Hepatocyte (in vitro differentiated cells): ENCODE measurements at regions not wholly inside any gene's neighbourhood (a gene's known extent, or its start where the extent isn't known, plus 50 kb on each side); places are given as distances from the start of the nearest gene placed in this dataset.

Experiments
- CTCF ChIP-seq: fragments of 200-600 bp; sonication (generic); IDR thresholded peaks from 2 replicates; pipeline ENCODE4 v1.5.1; 2016; ENCODE audit warnings: antibody characterized with exemption, mild to moderate bottlenecking; ENCODE audit not compliant: poor library complexity
- EZH2 ChIP-seq: fragments of 200-600 bp; sonication (generic); IDR thresholded peaks from 2 replicates; pipeline ENCODE4 v1.6.1; 2016; ENCODE audit warnings: antibody characterized with exemption, mild to moderate bottlenecking, borderline replicate concordance
- EZH2phosphoT487 ChIP-seq: fragments of 200-600 bp; sonication (generic); IDR thresholded peaks from one replicate; pipeline ENCODE4 v1.6.1; 2018; ENCODE audit warnings: antibody characterized with exemption, mild to moderate bottlenecking, low read depth, moderate library complexity; ENCODE audit not compliant: unreplicated experiment, severe bottlenecking

- TF ChIP-seq CTCF (no peak), EZH2 (no peak), EZH2phosphoT487 (no peak)
Observed at GRCh38 chr11:127130321-127130720, 129.8 kb upstream of the KIRREL3 start.
